ENCODE measurements at regions not wholly inside any gene's neighbourhood (a gene's known extent, or its start where the extent isn't known, plus 50 kb on each side); places are given as distances from the start of the nearest gene placed in this dataset.

- no peak for DNase-seq (ENCODE audit: low read depth, low spot score)
These were observed 161.9 kb downstream of the FOXL1 start for GRCh38 chr16:86740298-86740697.

- DNase-seq (ENCODE audit: low read depth, low spot score): peak; percentile 70
These were observed 162.8 kb downstream of the FOXL1 start for GRCh38 chr16:86740906-86741799.

DNA sequence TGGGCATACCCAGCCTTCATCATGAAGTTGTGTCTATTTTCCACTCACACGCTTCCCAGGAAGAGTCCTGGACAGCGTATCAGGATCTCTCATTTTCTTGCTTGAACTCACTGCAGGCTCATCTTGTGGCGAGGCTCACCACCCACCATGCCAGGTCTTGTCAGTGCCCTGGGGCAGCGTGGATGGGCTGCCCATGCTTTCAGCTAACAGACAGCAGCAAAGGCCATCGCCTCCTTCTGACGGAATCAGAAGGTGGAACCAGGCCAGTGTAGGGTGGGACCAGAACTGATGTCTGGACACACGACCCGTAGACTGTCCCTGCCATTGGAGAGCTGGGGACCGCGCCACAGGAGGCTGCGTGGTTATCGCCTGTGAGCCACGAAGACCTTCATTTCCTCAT lies 169.4 kb downstream of the FOXL1 start:
- DNase-seq (ENCODE audit: low read depth, low spot score): no peak

GRCh38 chr16:86748652-86749051 lies 170.3 kb downstream of the FOXL1 start:
- DNase-seq (ENCODE audit: low read depth, low spot score): no peak

DNA sequence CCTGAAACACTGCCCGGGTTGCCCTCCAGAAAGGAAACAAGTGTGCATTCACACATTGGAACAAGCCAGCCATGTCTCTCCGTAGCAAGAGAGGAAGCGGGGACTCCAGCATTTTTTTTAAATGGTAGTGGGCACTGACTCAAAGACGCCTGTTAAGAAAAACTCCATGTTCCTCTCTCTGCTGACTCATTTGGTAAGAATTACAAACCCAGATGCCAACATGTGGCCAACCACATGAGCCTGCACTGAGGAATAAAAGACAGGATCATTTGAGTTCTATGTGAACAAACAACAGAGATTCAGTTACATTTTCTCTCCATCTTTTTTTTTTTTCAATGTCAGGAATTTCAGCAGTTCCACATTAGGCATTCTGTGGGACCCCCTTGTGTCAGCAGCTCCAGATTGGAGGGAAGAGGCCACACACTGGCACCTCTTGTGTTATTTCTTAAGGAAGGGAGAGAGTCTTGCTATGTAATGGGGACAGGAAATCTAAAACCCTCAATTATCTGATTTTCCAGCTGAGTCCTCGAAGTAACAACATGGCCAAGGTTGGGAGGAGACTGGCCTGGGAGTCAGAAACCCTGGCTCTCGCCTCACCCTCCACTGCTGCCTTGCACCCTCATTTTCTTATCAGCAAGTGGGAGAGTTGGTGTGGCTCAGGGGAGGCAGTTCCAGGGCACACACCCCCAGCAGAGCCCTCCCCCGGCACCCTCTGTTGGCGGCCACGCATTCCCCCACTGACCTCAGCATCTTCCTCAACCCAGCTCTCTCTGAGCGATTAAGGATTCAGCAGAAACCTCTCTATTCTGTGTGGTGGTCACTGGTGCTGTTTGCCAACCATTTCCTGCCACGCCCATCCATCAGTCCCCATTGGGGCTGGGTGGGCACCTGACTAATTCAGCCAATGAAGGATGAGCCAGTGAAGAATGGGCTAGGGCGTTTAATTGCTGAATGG lies 173.0 kb downstream of the FOXL1 start:
- DNase-seq (ENCODE audit: low read depth, low spot score): peak; percentile 71

- no peak for DNase-seq (ENCODE audit: low read depth, low spot score)
These were observed 174.3 kb downstream of the FOXL1 start for GRCh38 chr16:86752582-86753175.

DNA sequence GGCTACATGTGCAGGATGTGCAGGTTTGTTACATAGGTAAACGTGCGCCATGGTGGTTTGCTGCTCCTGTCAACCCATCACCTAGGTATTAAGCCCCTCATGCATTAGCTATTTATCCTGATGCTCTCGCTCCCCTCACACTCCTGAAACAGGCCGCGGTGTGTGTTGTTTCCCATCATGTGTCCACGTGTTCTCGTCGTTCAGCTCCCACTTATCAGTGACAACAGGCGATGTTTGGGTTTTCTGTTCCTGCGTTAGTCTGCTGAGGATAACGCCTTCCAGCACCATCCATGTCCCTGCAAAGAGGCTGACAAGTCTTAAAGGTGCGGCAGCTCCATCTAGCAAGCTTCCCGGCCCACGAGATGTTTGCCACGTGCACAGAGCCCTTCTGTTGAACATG lies 175.1 kb downstream of the FOXL1 start:
- DNase-seq (ENCODE audit: low read depth, low spot score): no peak

GRCh38 chr16:86755571-86756006 lies 177.2 kb downstream of the FOXL1 start:
- DNase-seq (ENCODE audit: low read depth, low spot score): no peak

- DNase-seq (ENCODE audit: low read depth, low spot score): no peak
These were observed 178.7 kb downstream of the FOXL1 start for GRCh38 chr16:86756882-86757703.

DNA sequence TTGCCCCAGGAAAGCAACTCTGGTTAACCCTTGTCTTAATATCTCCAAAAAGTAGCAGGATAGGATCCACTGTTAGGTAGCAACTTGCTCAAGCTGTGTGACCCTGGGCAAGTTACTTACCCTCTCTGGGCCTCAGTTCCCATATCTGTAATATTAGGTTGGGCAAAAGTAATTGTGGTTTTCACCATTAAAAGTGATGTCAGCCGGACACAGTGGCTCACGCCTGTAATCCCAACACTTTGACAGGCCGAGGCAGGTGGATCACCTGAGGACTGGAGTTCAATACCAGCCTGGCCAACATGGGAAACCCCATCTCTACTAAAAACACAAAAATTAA lies 179.3 kb downstream of the FOXL1 start:
- no peak for DNase-seq (ENCODE audit: low read depth, low spot score)

GRCh38 chr16:86758932-86759331 lies 180.6 kb downstream of the FOXL1 start:
- no peak for DNase-seq (ENCODE audit: low read depth, low spot score)

DNA sequence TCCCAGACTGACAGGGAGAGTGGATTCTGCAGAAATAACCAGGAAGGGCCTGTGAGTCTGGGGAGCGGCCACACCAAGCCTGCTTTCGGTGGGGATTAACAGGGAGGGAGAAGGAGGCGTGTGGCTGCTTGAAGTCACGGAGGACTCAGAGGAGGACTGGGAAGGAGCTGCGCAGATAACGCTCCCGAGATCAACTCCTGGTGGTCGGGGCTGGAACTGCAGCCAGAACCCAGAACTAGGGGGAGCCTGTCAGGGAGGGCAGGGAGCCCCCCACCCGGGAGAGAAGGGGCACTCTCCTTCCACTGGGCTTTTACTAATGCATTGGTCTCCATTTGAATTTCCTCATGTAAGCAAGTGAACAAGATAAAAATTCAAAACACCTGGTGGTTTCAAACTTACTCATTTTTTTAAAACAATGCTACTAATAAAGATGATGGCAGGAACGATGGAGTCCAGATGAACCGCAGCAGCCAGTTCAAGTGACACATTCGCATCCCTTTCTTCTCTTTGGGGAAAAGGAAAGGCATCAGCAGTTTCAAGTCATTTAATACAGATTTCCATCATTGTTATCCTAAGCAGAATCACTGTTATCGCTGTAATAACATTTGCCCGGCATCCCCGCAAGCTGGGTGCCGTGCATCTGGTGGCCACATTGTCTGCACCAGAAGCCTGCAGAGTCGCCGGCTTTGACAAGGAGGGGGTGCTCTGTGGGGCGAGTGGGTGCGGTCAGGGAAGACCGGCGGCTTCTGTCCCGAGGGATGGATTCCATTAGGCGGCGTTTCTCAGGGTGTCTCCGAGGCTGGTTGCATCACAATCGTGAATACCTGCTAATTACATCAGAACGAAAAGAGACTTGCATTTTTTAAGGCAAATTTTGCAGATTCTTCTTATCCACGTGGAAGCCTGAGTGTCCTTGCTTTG lies 183.0 kb downstream of the FOXL1 start:
- DNase-seq (ENCODE audit: low read depth, low spot score): peak; percentile 45

DNA sequence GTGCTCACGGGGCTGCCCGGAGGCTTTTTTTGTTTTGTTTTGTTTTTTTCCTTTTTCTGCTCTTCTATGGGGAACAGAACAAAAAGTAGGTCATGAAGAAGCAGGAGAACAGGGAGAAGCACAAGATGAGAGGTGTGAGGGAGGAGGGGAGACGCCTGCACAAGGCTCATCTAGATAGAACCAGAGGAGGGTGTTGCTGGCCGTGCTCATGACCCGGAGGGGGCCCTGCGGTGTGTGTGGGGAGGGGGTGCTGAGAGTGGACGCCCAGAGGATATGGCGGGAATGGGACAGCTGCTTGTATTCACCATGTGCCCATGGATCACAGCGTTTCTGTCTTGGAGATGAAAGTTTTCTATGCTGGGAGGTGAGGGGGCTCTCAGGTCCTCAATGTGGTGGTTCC lies 183.7 kb downstream of the FOXL1 start:
- no peak for DNase-seq (ENCODE audit: low read depth, low spot score)

- DNase-seq (ENCODE audit: low read depth, low spot score): no peak
These were observed 185.5 kb downstream of the FOXL1 start for GRCh38 chr16:86763819-86764218.

DNA sequence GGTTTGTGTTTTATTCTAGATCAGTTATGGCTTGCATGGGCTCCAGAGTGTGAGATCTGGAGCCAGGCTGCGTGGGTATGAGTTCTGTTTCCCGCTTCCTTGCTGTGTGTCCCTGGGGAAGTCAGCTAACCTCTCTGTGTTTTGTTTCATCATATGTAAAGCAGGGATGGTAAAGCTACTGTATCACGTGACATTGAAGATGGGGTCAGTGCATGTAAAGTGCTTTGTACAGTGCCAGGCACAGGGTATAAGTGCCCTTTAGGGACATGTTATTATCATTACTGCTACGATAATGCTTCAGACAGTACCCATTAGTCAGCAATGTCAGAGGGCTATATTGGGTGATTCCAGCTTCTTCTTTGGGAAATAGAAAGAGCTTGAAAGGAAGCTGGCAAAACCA lies 186.2 kb downstream of the FOXL1 start:
- no peak for DNase-seq (ENCODE audit: low read depth, low spot score)

- no peak for DNase-seq (ENCODE audit: low read depth, low spot score)
These were observed 187.2 kb downstream of the FOXL1 start for GRCh38 chr16:86765389-86766026.

- no peak for DNase-seq (ENCODE audit: low read depth, low spot score)
These were observed 188.4 kb downstream of the FOXL1 start for GRCh38 chr16:86766700-86767099.

DNA sequence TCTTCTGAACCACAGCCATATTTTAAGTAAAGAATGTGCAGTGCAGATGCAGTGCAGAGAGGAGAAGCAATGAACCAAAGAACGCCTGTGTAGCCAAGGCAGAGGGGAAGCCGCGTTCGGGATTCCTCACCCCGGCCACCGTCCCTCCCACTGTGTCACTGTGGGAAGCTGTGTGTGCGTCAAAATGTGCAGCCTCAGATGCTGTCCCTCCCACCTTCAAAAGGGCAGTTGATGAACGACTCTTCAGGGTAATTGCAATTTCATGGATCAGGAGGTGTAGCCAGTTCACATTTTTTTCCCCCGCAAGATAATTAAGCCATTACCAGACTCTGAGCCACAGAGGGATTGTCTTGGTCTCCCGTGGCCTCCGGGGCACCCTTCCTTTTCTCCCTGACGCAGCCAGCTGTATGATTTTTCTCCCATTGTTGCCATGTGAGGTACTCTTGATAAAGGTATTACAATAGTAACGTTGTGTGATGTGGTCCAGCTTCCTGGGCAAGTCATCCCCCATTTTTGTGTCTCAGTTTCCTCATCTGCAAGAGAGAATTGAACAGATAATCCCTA lies 190.0 kb downstream of the FOXL1 start:
- DNase-seq (ENCODE audit: low read depth, low spot score): no peak

- DNase-seq (ENCODE audit: low read depth, low spot score): no peak
These were observed 190.7 kb downstream of the FOXL1 start for GRCh38 chr16:86768999-86769398.
